Activated gamma-delta T cell treated with Interleukin-2 at 50 U/mL for 16 hours (primary cell): ENCODE measurements at regions not wholly inside any gene's neighbourhood (a gene's known extent, or its start where the extent isn't known, plus 50 kb on each side); places are given as distances from the start of the nearest gene placed in this dataset.

Experiments used
- DNase-seq: peaks from one replicate; pipeline ENCODE4 v3.0.0-alpha.2; 2020

DNA sequence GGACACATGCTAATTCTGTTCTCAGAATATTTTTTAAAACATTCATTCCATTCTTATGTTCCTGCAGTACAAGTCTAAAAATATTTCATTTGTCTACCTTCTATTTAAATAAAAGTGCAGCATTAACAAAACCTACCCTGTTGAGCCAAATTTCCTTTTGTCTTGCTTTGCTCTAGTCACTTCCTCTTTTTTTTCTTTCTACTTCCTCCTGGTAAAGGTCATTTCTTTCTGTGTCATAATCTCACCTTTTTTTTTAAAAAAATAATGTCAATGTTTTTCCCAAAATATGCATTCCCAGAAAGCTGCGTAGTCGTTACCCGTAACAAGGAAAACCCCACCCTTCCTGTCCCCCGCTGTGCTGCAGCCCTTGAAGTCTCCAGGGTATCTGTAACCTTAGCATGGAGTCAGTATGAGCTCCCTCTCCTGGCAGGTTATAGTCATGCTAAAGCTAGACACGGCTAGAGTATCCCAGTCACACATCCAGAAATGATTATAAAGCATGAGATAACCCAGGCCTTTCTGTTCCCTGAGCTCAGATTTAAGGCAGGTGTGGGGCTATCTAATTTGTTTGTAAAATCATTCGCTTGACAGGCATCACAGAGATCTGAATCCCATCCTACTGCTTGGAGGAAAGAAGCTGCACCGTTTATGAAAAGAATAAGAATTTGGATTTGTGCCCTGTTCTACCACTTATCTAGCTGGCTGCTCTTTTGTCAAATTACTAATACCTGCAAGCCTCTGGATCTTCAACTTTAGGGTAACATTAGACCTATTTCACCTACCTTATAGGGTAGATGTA lies 51.1 kb upstream of the EED start:
- peak; percentile 60 for DNase-seq

DNA sequence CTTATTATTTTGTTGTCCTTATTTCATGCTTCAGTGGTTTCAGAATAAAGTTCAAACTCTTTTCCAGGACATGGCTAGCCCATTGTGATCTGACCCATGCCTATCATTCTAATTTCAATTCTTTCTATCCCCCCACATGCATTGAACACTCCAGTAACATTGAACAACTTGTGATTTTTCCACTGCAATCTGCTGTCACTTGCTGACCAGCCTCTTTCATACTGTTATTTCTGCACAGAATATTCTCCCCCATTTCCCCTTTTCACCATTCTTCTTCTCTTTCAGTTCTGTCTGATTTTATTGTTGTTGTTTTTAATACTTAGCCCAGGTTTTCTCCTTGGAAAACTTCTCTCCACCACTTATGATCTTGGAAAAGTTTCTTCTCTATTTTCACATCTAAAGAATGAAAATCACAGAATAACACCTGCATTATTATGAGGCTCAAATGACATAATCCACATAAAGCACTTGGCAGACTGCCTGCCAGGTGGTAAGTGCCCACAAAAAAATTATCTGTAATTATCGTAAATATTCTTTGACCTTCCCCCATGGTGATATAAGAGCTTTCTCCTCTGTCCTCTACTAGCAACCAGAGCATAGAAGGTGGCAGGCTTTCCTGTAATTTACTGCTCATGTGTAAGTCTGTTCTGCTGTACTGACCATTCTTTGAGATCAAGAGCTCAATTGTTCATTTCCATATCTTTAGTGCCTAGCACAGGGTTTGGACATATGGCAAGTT lies 51.9 kb upstream of the EED start:
- DNase-seq, result no peak

DNA sequence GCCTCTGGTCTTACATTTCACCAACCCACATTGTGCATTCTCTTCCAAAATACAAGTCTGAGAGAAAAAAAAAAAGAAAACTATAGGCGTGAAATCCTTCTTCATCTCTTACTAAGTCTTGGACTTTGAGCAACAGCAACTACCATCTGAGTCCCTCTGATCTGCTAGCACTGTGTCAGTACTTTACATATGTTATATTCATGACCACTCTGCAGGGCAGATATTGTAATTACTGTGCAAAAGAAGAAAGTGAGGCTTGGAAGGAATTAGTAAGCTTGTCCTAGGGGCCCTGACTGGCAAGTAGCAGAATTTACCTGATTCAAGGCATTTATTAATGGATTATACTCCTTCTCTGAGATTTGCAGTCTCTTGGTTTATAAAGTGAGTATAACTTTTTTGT lies 52.7 kb upstream of the EED start:
- no peak for DNase-seq

DNA sequence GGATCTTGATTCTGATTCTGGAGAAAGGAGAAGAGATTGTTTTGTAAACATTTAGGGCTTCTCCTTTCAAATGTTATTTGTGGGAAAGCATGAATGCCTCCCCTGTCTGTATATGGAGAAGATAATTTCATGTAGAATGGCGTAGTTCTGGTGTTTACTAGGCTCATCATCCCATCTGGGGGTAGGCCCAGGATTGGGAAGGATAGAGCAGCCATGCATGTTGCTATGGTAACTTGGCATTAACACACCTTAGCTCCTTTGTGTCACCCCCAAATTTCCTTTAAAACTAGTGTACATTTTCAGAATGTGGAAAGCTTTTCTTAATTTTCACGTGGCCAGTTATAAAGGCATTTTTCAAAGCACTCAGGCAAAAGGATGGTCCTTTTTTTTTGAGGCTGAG lies 57.5 kb upstream of the EED start:
- DNase-seq, result no peak

DNA sequence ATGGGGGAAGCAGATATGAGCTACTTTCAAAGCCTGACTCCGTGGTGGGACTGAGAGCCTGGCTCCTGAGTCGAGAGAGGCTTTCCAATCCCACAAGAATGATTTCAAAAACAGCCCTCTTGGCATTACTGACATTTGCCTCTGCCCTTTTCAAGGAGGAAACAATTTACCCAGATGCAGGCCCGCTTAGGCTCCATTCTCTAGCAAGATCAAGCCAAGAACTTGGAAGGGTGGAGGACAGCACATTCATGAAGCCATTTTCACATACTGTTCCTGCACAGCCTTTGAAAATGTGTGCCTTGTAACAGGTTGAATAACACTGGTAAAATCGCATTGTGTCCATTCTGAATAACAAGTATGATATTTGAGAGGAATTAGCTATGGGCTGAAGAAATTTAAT lies 58.2 kb upstream of the EED start:
- no peak for DNase-seq

DNA sequence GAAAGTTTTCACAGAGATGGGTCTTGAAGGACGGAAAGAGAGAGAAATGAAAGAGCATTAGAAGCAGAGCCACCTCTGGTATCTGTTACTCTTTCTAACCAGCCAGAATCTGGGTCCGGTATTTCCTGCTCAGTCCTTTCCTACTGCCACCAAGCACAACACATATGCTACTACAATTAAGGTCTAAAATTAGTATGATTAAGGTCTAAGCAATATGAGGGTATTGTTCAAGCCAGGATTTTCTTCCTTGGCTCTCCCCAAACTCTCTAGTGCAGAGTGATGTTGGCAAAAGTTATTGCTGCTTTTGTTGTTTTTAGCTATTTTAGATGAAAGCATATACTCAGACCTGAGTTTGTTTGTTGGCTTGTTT lies 59.2 kb upstream of the EED start:
- DNase-seq, result no peak

DNA sequence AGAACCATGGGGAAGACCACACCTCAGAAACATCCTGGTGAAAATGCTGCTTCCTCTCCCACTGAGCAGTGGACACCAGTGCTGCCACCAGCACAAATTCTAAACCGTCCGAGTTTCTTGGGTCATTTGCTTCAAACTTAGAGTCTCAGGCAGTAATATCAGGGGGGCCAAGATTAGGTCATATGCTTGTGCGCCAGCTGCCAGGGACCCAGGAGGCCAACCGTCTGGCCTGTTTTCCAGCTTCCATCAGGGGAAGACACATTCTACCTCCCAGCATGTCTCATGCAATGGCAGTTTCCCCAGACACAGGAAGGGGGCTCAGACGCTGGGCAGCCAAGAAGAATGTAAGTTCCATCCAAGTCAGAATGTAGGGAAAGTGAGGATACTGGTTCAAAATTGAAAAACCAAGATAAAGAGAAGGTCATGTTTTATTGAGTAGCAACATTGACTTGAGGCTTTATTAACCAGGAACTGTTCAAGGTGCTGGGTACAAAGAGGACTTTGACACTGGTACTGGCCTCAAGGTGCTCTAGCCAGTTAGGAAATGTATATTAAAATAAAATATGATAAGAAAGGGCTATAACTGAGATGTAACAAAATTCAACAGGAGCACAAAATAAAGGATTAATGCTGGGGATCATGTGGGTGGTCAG lies 59.7 kb upstream of the EED start:
- no peak for DNase-seq

DNA sequence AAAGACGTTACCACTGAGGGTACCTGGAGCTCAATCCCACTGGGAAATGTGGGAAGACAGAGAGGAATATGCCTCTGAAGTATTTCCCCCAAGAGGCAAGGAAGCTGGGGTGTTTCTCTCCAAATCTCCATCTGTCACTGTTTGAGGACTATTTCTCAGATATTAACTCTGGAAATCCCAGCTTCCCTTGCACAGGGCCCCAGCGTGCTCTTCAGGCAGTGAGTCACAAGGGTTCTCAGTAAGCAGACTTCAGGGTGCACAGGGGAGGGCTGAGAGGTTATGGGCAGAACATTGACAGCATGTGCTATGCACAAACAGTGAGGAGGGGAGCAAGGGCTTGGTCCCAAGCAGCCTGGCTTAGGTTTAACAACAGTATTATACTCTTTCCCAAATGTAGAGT lies 60.9 kb upstream of the EED start:
- no peak for DNase-seq

DNA sequence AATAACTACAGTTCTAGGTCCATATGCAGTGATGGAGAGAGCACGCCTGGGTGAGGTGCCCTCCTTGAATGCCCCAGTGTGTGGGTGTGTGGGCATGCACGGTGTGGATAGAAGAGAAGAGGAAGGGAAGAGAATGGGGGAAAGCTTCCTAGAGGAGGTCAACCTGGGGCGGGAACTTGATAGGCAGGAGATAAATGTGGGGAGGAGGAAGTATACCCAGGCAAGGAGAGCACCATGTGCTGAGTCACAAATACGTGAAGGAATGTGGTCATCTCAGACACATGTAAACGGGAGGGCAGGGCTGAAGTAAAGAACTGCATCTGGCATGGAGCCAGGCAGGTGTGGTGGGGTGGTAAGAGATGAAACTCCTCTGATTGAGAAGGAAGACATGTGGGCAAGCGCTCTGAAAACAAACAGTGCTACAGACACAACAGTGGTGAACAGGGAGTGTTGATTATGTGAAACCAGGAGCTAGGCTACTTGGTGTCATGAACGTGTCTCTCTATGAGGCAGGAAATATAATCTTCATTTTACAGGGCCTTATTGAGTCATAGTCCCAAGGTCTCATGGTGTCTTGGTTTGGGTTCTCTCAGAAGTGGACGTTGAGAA lies 61.5 kb upstream of the EED start:
- DNase-seq, result peak; percentile 42

DNA sequence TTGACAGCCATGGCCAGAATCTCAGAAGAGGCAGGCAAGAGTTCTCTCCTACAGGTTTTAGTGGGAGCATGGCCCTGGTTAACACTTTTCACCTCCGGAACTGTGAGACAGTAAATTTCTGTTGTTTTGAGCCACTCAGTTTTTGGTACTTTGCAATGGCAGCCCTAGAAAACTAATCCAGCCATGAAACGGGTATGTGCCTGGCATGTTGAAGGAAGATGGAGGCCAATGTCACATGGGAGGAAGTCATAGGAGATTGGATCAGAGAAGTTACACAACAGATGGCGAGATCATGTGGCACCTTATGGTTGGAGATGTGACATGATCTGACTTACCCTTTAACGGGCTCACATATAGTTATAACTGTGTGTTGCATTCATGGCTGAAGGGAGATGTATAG lies 63.2 kb upstream of the EED start:
- DNase-seq, result no peak

DNA sequence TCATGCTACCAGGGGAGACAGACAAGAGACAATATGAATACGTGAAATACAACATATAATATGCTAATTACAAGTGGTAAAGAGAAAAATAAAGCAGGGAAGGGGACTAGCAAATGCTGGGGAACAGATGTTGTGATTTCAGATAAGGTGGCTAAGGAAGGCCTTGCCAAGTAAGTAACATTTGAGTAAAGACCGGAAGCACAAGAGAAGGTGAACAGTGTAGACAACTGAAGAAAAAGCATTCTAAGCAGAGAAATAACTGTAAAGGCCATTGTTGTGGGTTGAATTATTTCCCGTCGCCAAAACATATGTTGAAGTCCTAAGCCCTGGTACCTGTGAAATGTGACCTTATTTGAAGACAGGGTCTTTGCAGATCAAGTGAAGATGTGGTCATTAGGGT lies 63.7 kb upstream of the EED start:
- DNase-seq, result no peak

DNA sequence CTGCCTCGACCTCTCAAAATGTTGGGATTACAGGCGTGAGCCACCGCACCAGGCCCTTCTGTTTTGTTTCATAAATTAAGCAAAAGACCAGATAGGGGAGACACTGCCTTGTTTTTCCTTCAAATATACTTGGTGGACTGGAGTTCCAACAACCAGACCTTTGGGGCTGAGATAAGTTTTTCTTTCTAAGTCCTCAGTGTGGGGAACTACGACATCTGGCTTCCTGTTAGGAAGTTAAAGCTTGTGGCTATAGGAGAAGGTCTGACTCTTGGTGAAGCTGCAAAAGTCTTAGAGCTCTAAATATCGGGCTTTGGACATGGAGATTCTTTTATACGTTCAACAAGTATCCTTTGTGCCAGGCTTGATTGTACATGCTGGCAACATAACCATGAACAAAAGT lies 64.1 kb upstream of the EED start:
- no peak for DNase-seq

DNA sequence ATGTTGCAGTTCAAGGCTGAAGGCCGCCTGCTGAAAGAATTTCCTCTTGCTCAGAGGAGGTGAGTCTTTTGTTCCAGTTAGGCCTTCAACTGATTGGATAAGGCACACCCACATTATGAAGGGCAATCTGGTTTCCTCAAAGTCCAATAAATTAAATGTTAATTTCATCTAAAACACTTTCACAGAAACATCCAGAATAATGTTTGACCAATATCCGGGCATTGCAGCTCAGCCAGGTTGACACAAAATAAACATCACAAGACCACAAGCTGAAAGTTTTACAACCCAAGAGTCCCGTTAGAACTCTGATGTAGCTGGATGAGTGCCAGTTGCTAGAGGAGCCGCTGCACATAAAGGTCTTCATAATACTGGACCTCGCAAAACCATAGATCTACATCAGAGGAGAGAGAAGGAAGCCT lies 64.9 kb upstream of the EED start:
- DNase-seq, result no peak

DNA sequence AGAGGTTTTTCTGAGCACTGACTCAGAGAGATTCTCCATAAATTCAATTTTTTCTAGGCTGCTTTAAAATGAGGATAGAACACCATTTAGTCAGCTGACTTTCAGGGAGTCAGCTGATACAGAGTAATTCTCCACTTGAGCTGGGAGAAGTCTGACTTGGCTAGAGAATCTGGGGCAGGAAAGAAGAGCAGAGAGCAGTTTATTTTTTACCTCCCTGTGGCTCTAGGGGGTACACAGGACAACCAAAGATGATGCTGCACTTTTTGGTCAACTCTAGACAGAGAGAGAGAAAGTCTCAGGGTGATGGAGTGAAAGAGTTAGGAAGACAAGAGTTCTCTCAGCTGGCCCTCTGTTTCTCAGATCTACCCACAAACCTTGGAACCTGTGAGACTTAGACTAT lies 67.3 kb upstream of the EED start:
- no peak for DNase-seq

DNA sequence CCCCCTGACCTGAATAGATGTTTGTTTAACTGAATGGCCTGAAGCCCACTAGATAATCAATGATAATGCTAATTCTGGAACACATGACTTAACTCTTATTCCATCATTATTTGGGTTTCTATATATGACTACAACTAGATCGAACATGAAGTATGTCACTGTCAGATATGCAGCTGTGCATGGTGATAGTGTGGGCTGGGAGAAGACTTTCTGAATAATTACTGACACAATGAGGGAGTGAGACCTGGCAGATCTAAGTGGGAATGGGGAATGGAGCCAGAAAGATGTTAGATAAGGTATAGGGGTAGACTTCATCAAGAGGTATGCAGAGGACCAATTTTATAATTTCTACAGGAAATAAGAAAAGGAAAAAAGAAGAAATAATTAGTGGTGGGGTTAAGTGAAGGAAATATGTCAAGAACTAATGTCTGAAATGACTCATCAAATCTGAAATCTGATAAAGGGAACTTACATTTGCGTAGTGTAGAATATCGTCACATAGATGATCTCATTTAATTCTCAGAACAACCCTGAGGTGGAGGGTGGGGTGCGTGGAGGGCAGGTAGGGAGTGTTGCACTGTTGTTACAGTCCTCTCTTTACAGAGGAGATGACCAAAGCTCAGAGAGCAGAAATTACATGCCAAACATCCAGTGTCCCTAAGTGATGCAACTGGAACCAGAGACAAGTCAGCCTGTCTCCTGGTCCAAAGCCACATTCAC lies 68.2 kb upstream of the EED start:
- DNase-seq, result no peak

DNA sequence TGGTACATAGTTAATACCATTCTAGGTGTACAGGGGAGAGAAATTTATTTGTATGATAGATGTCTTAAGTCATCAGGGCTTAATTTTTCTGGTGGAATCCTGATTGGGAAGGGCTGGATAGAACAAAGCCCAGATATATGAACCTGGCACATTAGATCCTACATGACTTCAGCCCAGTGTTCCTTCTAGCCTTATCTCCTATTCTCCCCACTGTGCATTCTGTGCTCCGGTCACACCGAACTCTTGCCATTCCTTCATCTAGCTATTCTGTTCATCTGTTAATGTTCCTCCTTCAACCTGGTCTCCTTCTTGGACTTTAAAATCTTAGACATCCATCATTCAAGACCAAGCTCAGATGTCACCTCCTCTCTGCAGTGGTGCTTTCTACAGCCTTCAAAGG lies 68.9 kb upstream of the EED start:
- no peak for DNase-seq

DNA sequence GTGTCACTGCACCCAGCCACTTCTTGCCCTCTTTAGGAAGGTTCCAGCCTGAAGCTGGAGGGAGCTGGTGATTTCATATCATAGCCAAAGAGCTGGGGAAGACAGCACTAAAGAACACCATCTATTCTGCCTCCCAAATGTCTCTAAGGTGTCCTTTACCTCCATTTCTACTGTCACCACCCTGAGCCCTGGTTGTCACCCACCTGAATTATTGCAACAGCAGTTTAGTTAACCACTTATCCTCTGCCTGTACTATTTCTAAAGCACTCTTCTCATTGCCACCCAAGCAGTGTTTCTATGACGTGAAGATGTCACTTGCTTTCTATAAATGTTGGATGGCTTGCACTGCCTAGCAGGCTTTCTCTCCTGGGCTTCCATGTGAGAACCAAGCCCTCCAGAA lies 69.4 kb upstream of the EED start:
- DNase-seq, result no peak

DNA sequence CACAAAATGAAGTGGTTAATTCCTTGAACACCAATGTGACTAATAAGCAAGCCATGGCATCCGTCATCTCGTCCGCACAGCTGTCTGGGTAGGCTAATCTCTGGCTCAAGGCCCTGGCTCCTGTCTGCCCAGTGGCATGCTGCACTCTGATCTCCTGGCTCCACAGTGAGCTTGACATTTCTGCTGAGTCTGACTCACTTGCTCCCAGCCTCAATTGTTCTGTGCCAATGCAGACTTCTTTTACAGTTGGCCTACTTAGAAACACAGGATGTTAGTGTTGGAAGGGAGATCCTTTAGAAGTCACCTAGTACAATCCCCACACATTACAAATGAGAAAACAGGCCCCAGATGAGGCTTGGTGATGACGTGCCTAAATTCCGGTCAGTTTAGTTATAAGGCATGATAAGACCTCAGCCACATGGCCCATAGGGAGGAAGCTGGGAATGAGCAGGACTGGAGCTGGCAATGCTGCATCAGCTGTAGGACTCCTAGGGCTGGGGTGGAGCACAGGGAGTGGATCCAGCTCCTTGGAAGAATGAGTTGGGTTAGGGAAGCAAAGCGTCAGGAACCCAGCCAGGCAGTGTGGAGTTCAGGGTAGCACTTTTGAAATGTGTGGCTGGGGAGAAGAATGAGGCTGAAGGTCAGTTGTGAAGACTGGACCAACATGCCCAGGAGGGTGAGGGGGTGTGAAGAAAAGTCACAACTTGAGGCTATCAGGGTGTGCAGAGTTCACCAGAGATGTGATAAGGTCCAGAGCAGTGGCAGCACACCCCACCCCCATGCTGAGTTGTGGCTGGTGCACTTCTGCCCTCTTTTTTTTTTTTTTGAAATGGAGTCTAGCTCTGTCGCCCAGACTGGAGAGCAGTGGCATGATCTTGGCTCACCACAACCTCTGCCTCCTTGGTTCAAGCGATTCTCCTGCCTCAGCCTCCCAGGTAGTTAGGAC lies 70.2 kb upstream of the EED start:
- no peak for DNase-seq

DNA sequence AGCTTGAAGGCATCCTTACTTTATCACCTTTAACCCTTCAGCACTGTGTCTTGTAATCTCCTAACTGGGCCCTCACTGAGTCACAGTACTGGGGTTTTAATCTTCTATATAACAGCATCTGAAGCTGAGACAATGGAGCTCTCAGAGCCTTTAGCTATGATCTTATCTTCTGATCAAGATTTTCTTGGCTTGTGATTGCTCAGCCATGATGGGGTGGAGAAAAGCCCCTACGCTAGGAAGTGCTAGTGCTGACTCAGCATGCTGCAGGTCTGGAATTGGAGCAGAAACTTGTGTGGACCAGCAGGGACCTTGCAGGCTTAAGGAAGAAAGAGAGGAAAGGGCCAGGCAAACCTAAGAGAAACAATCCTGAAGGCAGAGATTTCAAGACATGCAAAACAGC lies 71.7 kb upstream of the EED start:
- no peak for DNase-seq

DNA sequence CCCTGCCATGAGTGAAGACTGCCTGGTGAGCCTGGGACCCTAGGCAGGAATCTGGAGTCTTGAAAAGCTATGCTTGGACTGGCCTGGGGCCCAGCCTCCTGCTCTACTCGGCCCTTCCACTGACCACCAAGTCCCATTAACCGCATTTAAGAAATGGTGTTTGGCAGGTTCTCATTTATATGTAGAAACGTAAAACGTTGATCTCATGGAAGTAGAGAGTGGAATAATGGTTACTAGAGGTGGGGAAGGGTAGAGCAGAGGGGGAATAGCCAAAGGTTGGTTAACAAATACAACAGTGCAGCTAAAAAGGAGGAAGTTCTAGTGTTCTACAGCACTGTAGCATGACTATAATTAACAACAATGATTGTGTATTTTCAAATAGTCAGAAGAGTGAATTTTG lies 72.9 kb upstream of the EED start:
- DNase-seq, result no peak

DNA sequence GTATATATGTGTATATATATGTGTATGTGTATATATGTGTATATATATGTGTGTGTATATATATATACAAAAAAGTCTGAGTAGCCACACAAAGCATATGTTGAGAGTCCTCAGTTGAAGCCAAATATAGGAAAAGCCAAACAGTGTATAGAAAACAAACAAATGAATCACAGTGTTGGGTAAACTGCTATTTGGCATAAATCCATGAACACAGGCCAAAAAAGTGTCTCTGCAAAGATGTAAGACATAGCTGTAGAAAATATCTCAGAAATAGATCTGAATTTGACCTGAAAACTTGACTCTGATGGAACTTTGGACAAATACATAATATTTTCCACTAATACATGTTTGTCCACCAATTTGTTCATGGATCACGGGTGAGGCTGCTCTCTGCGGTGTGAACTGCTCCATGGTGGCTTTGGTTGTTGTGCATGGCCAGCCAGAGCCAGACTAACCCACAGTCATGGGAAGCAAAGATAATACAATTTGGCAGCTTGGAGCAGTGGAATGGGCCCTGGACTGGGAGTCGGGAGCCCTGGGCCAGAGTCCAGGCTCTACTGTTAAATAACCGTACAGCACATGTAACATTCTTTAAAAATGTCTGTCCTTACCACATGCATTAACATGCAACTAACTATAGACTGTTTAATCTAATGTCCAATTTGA lies 76.9 kb upstream of the EED start:
- DNase-seq, result no peak
